HCT116 (cell line): ENCODE measurements at regions not wholly inside any gene's neighbourhood (a gene's known extent, or its start where the extent isn't known, plus 50 kb on each side); places are given as distances from the start of the nearest gene placed in this dataset.

Experiments used
- ATAC-seq: fragments of 200-7000 bp; cut with Tn5 transposase; 2 replicates; pipeline ENCODE4 v1.9.1; 2020; ENCODE audit warnings: mild to moderate bottlenecking, moderate library complexity
- BruUV-seq: library from RNA; stranded (reverse); fragments of 400-500 nt; replicated peaks from 2 replicates; lab custom pipeline; 2021; lab: Mats Ljungman, UMichigan
- CTCF ChIA-PET: fragments of 300-600 bp; sonication (Branson Sonifier 250); formaldehyde crosslinking; loops from one replicate; lab custom pipeline; 2021; ENCODE audit warnings: antibody characterized with exemption; lab: Charles Lee
- POLR2A ChIA-PET: fragments of 300-600, 350-600 bp; sonication (Branson Sonifier 250); formaldehyde crosslinking; loops from one replicate; lab custom pipeline; 2021; ENCODE audit warnings: antibody characterized with exemption; lab: Charles Lee
- RAD21 ChIA-PET, 2 experiments: fragments of 300-600 bp; sonication (Branson Sonifier 250); formaldehyde crosslinking; loops; one replicate each; lab custom pipeline; 2023; ENCODE audit warnings: low total read pairs in 2 of 2; ENCODE audit not compliant: uncharacterized antibody in 2 of 2, unreplicated experiment in 2 of 2, low non-redundant PET in 1 of 2; lab: Charles Lee
- DNase-seq: peaks from one replicate; pipeline ENCODE4 v3.0.0-alpha.2; 2010; ENCODE audit warnings: low read depth, low spot score
- H2AFZ ChIP-seq: fragments of 200-600 bp; shearing (Covaris generic), sonication (generic); 2 replicates; pipeline ENCODE4 v1.6.1; 2017; ENCODE audit warnings: low read depth, mixed run types, mixed read lengths, antibody characterized with exemption, low read length; ENCODE audit not compliant: poor library complexity, severe bottlenecking
- H3K27ac ChIP-seq: 2 replicates; pipeline ENCODE4 v1.5.1; 2012; ENCODE audit warnings: low read depth, low read length
- H3K27me3 ChIP-seq: fragments of 200-600 bp; sonication (generic); 2 replicates; pipeline ENCODE4 v1.6.1; 2016; ENCODE audit warnings: mixed run types, low read length, mixed read lengths; ENCODE audit not compliant: insufficient read depth
- H3K36me3 ChIP-seq, 2 experiments: fragments of 200-500 bp in 1 of 2; fragments of 200-600 bp in 1 of 2; sonication (Bioruptor generic) in 1 of 2; sonication (generic) in 1 of 2; 2 replicates each; pipeline versions ENCODE4 v1.5.1 to v1.6.1; 2014 to 2016; ENCODE audit warnings: low read length in 2 of 2, inconsistent platforms in 1 of 2, mixed read lengths in 1 of 2, mixed run types in 1 of 2; ENCODE audit not compliant: insufficient read depth in 2 of 2, control insufficient read depth in 1 of 2
- H3K4me1 ChIP-seq, 2 experiments: fragments of 200-600 bp in 1 of 2; sonication (generic) in 1 of 2; 2 replicates each; pipeline versions ENCODE4 v1.5.1 to v1.6.1; 2012 to 2017; ENCODE audit warnings: low read length in 2 of 2, inconsistent platforms in 1 of 2, mild to moderate bottlenecking in 1 of 2, mixed read lengths in 1 of 2, mixed run types in 1 of 2, moderate library complexity in 1 of 2; ENCODE audit not compliant: insufficient read depth in 2 of 2, control insufficient read depth in 1 of 2
- H3K4me2 ChIP-seq: fragments of 200-600 bp; sonication (generic); 2 replicates; pipeline ENCODE4 v1.6.1; 2017; ENCODE audit warnings: mixed run types, low read length, mixed read lengths
- H3K4me3 ChIP-seq, 2 experiments: fragments of 200-600 bp in 1 of 2; sonication (generic) in 1 of 2; replicated peaks in 1 of 2; 2 replicates each; pipeline ENCODE4 v1.5.1; 2011 to 2016; ENCODE audit warnings: low read length in 2 of 2, control low read depth in 1 of 2, low read depth in 1 of 2, mild to moderate bottlenecking in 1 of 2, mixed read lengths in 1 of 2, mixed run types in 1 of 2
- H3K79me2 ChIP-seq: fragments of 200-600 bp; sonication (generic); 2 replicates; pipeline ENCODE4 v1.6.1; 2017; ENCODE audit warnings: mild to moderate bottlenecking, mixed run types, low read length, moderate library complexity, mixed read lengths; ENCODE audit not compliant: insufficient read depth
- H3K9ac ChIP-seq: fragments of 200-600 bp; sonication (generic); 2 replicates; pipeline ENCODE4 v1.6.1; 2016; ENCODE audit warnings: low read length, mixed read lengths
- H3K9me2 ChIP-seq: fragments of 200-600 bp; sonication (generic), shearing (Covaris generic); 2 replicates; pipeline ENCODE4 v1.6.1; 2017; ENCODE audit warnings: mixed run types, mild to moderate bottlenecking, moderate library complexity; ENCODE audit not compliant: insufficient read depth
- H3K9me3 ChIP-seq, 2 experiments: fragments of 200-500 bp in 1 of 2; fragments of 200-600 bp in 1 of 2; sonication (Bioruptor generic) in 1 of 2; sonication (generic) in 1 of 2; 2 replicates each; pipeline ENCODE4 v1.6.1; 2014 to 2017; ENCODE audit warnings: low read length in 2 of 2, mixed read lengths in 2 of 2, inconsistent platforms in 1 of 2, low read depth in 1 of 2, mild to moderate bottlenecking in 1 of 2, mixed run types in 1 of 2, moderate library complexity in 1 of 2; ENCODE audit not compliant: control insufficient read depth in 1 of 2, insufficient read depth in 1 of 2
- H4K20me1 ChIP-seq: fragments of 200-600 bp; sonication (generic), shearing (Covaris generic); 2 replicates; pipeline ENCODE4 v1.6.1; 2017; ENCODE audit warnings: mixed run types, mild to moderate bottlenecking, moderate library complexity; ENCODE audit not compliant: insufficient read depth
- CEBPB ChIP-seq: IDR thresholded peaks from 2 replicates; pipeline ENCODE4 v1.6.1; 2012; ENCODE audit warnings: low read depth
- CTCF ChIP-seq, 3 experiments: fragments of 200-600 bp in 1 of 3; sonication (generic) in 1 of 3; IDR thresholded peaks in 2 of 3; conservative IDR thresholded peaks in 1 of 3; 2 replicates each; pipeline ENCODE4 v1.5.1; 2012 to 2017; ENCODE audit warnings: low read depth in 2 of 3, low read length in 2 of 3, antibody characterized with exemption in 1 of 3, borderline replicate concordance in 1 of 3, control low read depth in 1 of 3, mild to moderate bottlenecking in 1 of 3, mixed read lengths in 1 of 3, mixed run types in 1 of 3, moderate library complexity in 1 of 3; ENCODE audit not compliant: insufficient read depth in 1 of 3
- ELF1 ChIP-seq: IDR thresholded peaks from 2 replicates; pipeline ENCODE4 v1.6.1; 2012; ENCODE audit warnings: low read depth, borderline replicate concordance
- EZH2 ChIP-seq: fragments of 200-600 bp; sonication (generic); IDR thresholded peaks from 2 replicates; pipeline ENCODE4 v1.6.1; 2017; ENCODE audit warnings: antibody characterized with exemption, mixed run types
- EZH2phosphoT487 ChIP-seq: fragments of 200-600 bp; IDR thresholded peaks from 2 replicates; pipeline ENCODE4 v1.6.1; 2018; ENCODE audit warnings: antibody characterized with exemption, borderline replicate concordance
- POLR2A ChIP-seq: IDR thresholded peaks from 2 replicates; pipeline ENCODE4 v1.7.0; 2011; ENCODE audit warnings: borderline replicate concordance; ENCODE audit not compliant: insufficient read depth, insufficient read length; ENCODE audit errors: extremely low read depth
- POLR2AphosphoS5 ChIP-seq: IDR thresholded peaks from 2 replicates; pipeline ENCODE4 v1.6.1; 2011; ENCODE audit warnings: mild to moderate bottlenecking, low read depth, low read length, moderate library complexity
- RAD21 ChIP-seq: IDR thresholded peaks from 2 replicates; pipeline ENCODE4 v1.6.1; 2012; ENCODE audit warnings: low read depth, mild to moderate bottlenecking
- SP1 ChIP-seq: IDR thresholded peaks from 2 replicates; pipeline ENCODE4 v1.6.1; 2012; ENCODE audit warnings: low read depth
- SRF ChIP-seq: IDR thresholded peaks from 2 replicates; pipeline ENCODE4 v1.6.1; 2012; ENCODE audit warnings: low read depth
- TCF7L2 ChIP-seq: IDR thresholded peaks from 2 replicates; pipeline ENCODE4 v1.7.0; 2011; ENCODE audit warnings: borderline replicate concordance, inconsistent platforms; ENCODE audit not compliant: insufficient read depth, insufficient read length; ENCODE audit errors: extremely low read depth
- YY1 ChIP-seq: IDR thresholded peaks from 2 replicates; pipeline ENCODE4 v1.6.1; 2011; ENCODE audit warnings: low read length, low read depth, moderate library complexity, mild to moderate bottlenecking; ENCODE audit not compliant: insufficient replicate concordance; ENCODE audit errors: extremely low read depth
- ZFX ChIP-seq: fragments of 450-650 bp; IDR thresholded peaks from 2 replicates; pipeline ENCODE4 v1.6.1; 2017
- ZNF274 ChIP-seq: fragments of 200-500 bp; sonication (Bioruptor generic); IDR thresholded peaks from 2 replicates; pipeline ENCODE4 v1.6.1; 2014; ENCODE audit warnings: mild to moderate bottlenecking, low read depth, low read length, inconsistent platforms
- intact Hi-C: fragments of 100-400 bp; cut with micrococcal nuclease; formaldehyde crosslinking; loops from 2 replicates; pipeline ENCODE4 v1.10.0; 2022
- TF ChIP-seq, protein P1 (sequence below): IDR thresholded peaks from 2 replicates; pipeline ENCODE4 v1.6.1; 2012
- TF ChIP-seq, protein P2 (sequence below): IDR thresholded peaks from 2 replicates; pipeline ENCODE4 v1.6.1; 2012

DNA sequence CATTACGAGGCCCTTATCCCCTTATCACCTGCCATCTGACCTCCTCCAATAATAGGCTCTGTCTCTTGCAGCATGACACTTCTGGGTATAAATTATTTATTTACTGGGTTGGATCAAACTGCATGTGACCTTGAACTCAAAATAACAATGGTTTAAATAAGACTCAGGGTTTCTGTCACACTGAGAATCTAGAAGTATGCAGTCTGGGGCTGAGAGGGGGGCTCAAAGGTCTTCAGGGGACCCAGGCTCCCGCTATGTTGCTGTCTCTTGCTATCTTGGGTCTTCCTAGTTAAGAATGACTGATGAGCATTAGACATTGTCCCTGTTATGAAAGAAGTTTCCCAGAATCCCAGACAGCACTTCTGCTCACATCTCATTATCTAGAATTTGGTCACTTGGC is 133.5 kb downstream of the URB2 start:
- no peak overlapping the region for H3K9ac ChIP-seq
- no peak for DNase-seq
- ATAC-seq = no peak
- ChIA-PET CTCF (no interaction called here), POLR2A (no interaction called here), RAD21 (no interaction called here)
- H3K4me1 ChIP-seq = peaks cover 0 to 4% of the 10 kb centered on the region in 2 experiments; a peak in 2 of 4 replicates
- no peak overlapping the region for H3K4me3 ChIP-seq
- BruUV-seq = no TSS peak
- intact Hi-C loops = no loop called here
- no peaks in the 10 kb centered on the region for H3K9me2 ChIP-seq
- H3K4me2 ChIP-seq = no peak overlapping the region
- no peaks in the 10 kb centered on the region for H3K9me3 ChIP-seq
- TF ChIP-seq RAD21 (no peak), CEBPB (no peak)
- peaks cover 9% of the 10 kb centered on the region for H3K27me3 ChIP-seq
- H3K79me2 ChIP-seq = no peaks in the 10 kb centered on the region
- no peaks in the 10 kb centered on the region for H3K36me3 ChIP-seq
- no peaks in the 10 kb centered on the region for H4K20me1 ChIP-seq
- no peak overlapping the region for H3K27ac ChIP-seq
- H2AFZ ChIP-seq = no peak overlapping the region

- no peak overlapping the region for H3K27ac ChIP-seq
- intact Hi-C loops = no loop called here
- no TSS peak for BruUV-seq
Observed at GRCh38 chr1:229760478-229760996, 134.5 kb downstream of the URB2 start.

More at GRCh38 chr1:229760478-229760996, 134.5 kb downstream of the URB2 start:
- RAD21 ChIA-PET = no interaction called here
- H3K79me2 ChIP-seq = no peaks in the 10 kb centered on the region
- H3K9me2 ChIP-seq = no peaks in the 10 kb centered on the region
- H3K4me1 ChIP-seq = peaks cover 0 to 4% of the 10 kb centered on the region in 2 experiments; a peak in 2 of 4 replicates
- no peak overlapping the region for H3K4me2 ChIP-seq
- H3K9me3 ChIP-seq = no peaks in the 10 kb centered on the region
- ATAC-seq = no peak
- no peaks in the 10 kb centered on the region for H3K36me3 ChIP-seq
- TF ChIP-seq ELF1 (no peak), POLR2A (no peak), EZH2 (no peak), EZH2phosphoT487 (no peak), SRF (no peak), ZNF274 (no peak), SP1 (no peak), POLR2AphosphoS5 (no peak), YY1 (no peak), TCF7L2 (no peak), ZFX (no peak), CEBPB (no peak), RAD21 (no peak), CTCF (IDR thresholded peaks at IDR 0.05 in 2 of 3, conservative IDR thresholded peaks at IDR 0.05 in 1 of 3; ENCODE audit: borderline replicate concordance in 1 of 3, insufficient read depth in 1 of 3, low read depth in 2 of 3, low read length in 2 of 3) (no peak)
- TF ChIP-seq, protein P1, sequence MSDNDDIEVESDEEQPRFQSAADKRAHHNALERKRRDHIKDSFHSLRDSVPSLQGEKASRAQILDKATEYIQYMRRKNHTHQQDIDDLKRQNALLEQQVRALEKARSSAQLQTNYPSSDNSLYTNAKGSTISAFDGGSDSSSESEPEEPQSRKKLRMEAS = no peak
- TF ChIP-seq, protein P2, sequence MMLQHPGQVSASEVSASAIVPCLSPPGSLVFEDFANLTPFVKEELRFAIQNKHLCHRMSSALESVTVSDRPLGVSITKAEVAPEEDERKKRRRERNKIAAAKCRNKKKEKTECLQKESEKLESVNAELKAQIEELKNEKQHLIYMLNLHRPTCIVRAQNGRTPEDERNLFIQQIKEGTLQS = no peak
- TF ChIP-seq, all 23 proteins: peak for 0
- Histone ChIP-seq H2AFZ (no peak overlapping the region), H3K27me3 (peaks cover 12% of the 10 kb centered on the region), H3K9ac (no peak overlapping the region), H4K20me1 (no peaks in the 10 kb centered on the region), H3K4me3 (no peak overlapping the region)
- DNase-seq = no peak
- POLR2A ChIA-PET = no interaction called here
- CTCF ChIA-PET = no interaction called here
